Mesothelial cell of epicardium (in vitro differentiated cells): ENCODE measurements at regions not wholly inside any gene's neighbourhood (a gene's known extent, or its start where the extent isn't known, plus 50 kb on each side); places are given as distances from the start of the nearest gene placed in this dataset.

ENCODE experiments used
- DNase-seq, 2 experiments: peaks; one replicate each; pipeline ENCODE4 v3.0.0; 2021; ENCODE audit warnings: low spot score in 2 of 2; ENCODE audit not compliant: unreplicated experiment in 2 of 2
- H3K27ac Mint-ChIP-seq: 2 replicates; pipeline ENCODE4 v1.8.0; 2021; ENCODE audit warnings: mixed read lengths
- H3K27me3 Mint-ChIP-seq: 2 replicates; pipeline ENCODE4 v1.8.0; 2021; ENCODE audit warnings: low read depth, mixed read lengths
- H3K36me3 Mint-ChIP-seq: 2 replicates; pipeline ENCODE4 v1.8.0; 2021; ENCODE audit warnings: mixed read lengths
- H3K4me1 Mint-ChIP-seq: 2 replicates; pipeline ENCODE4 v1.8.0; 2021; ENCODE audit warnings: mixed read lengths
- H3K4me3 Mint-ChIP-seq: 2 replicates; pipeline ENCODE4 v1.8.0; 2021; ENCODE audit warnings: mild to moderate bottlenecking, moderate library complexity, mixed read lengths
- H3K9me3 Mint-ChIP-seq: 2 replicates; pipeline ENCODE4 v1.8.0; 2021; ENCODE audit warnings: mixed read lengths
- TF ChIP-seq, protein P1 (sequence below): fragments of 200-600 bp; sonication (generic); IDR thresholded peaks from one replicate; pipeline ENCODE4 v1.5.0; 2021; ENCODE audit warnings: antibody characterized with exemption; ENCODE audit not compliant: unreplicated experiment

GRCh38 chr16:82497139-82497538, 129.6 kb upstream of the CDH13 start:
- peaks cover 18% of the 10 kb centered on the region for H3K27me3 Mint-ChIP-seq
- no peaks in the 10 kb centered on the region for H3K4me1 Mint-ChIP-seq
- TF ChIP-seq, protein P1, sequence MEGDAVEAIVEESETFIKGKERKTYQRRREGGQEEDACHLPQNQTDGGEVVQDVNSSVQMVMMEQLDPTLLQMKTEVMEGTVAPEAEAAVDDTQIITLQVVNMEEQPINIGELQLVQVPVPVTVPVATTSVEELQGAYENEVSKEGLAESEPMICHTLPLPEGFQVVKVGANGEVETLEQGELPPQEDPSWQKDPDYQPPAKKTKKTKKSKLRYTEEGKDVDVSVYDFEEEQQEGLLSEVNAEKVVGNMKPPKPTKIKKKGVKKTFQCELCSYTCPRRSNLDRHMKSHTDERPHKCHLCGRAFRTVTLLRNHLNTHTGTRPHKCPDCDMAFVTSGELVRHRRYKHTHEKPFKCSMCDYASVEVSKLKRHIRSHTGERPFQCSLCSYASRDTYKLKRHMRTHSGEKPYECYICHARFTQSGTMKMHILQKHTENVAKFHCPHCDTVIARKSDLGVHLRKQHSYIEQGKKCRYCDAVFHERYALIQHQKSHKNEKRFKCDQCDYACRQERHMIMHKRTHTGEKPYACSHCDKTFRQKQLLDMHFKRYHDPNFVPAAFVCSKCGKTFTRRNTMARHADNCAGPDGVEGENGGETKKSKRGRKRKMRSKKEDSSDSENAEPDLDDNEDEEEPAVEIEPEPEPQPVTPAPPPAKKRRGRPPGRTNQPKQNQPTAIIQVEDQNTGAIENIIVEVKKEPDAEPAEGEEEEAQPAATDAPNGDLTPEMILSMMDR, result no peak
- H3K36me3 Mint-ChIP-seq, result no peaks in the 10 kb centered on the region
- no peak overlapping the region for H3K27ac Mint-ChIP-seq
- no peak for DNase-seq
- H3K4me3 Mint-ChIP-seq, result no peak overlapping the region
- H3K9me3 Mint-ChIP-seq, result no peaks in the 10 kb centered on the region

DNA sequence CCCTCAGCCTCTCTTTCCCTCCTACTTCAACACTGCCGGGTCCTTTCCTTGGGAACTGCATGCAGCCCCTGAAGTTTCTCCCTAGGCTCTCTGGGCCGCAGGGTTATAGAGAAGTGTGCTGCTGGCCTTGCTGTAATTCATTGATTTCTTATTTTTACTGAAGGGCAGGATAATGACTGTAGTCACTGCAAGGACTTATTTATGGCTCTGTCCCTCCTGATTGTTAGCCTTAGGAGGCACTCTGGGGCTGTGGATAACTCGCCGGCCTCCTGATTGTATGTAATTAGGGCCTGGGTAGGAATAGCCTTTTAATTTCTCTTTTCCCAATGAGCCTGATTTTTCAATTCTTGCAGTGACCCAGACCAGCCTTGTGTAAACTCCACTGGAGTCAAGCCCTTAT, 138.3 kb upstream of the CDH13 start:
- Mint-ChIP-seq H3K9me3 (no peaks in the 10 kb centered on the region), H3K4me1 (no peaks in the 10 kb centered on the region), H3K27me3 (peaks cover 49% of the 10 kb centered on the region), H3K27ac (no peak overlapping the region), H3K4me3 (no peak overlapping the region), H3K36me3 (no peaks in the 10 kb centered on the region)
- DNase-seq, result no peak
- TF ChIP-seq, protein P1, result no peak

DNA sequence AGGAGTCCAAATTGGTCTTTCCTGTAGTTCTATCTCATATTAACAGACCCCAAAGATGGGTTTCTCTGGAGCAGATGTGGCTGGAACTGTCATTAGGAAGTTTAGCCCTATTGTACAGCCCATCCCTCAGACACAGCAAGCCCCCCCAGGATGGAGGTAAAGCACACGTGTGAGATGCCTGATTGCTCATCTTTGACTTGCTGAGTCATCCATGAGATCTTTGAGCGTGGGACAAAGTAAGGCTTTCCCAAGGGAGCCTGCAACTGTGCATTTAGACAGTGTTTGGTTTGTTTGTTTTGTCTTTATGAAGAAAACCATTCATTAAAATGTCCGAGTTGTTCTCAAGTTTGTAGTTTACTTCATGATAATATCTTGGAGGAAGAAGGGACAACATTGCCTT, 145.3 kb upstream of the CDH13 start:
- H3K27me3 Mint-ChIP-seq, result peaks cover 67% of the 10 kb centered on the region
- H3K9me3 Mint-ChIP-seq, result no peaks in the 10 kb centered on the region
- H3K36me3 Mint-ChIP-seq, result no peaks in the 10 kb centered on the region
- no peak for DNase-seq
- no peak overlapping the region for H3K27ac Mint-ChIP-seq
- TF ChIP-seq, protein P1, result no peak
- no peaks in the 10 kb centered on the region for H3K4me1 Mint-ChIP-seq
- no peak overlapping the region for H3K4me3 Mint-ChIP-seq

DNA sequence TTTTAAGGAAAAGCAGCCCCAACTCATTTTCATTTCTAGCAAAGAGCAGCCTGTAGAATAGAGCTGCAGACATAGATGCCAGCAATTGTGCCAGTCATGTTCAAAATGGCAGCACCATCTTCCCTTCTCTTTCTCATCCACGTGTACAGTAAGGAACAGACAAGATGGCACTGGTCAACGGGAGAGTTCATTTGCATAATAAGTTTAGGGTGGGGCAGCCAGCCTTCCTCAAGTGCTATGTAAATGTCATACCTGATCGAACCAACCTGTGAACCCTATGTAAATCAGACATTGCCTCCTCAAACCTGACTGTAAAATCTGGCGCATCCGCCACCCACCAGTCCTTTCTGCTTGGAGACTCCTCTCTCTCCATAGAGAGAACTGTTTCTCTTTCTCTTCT, 150.0 kb upstream of the CDH13 start:
- Mint-ChIP-seq H3K4me3 (no peak overlapping the region), H3K9me3 (no peaks in the 10 kb centered on the region), H3K36me3 (no peaks in the 10 kb centered on the region), H3K4me1 (no peaks in the 10 kb centered on the region), H3K27me3 (peaks cover 78% of the 10 kb centered on the region), H3K27ac (no peak overlapping the region)
- TF ChIP-seq, protein P1, result no peak
- DNase-seq, result no peak

GRCh38 chr16:82470620-82471152, 156.1 kb upstream of the CDH13 start:
- Mint-ChIP-seq H3K4me1 (no peaks in the 10 kb centered on the region), H3K27me3 (peaks cover 51% of the 10 kb centered on the region), H3K27ac (no peak overlapping the region), H3K9me3 (no peaks in the 10 kb centered on the region), H3K4me3 (no peak overlapping the region), H3K36me3 (no peaks in the 10 kb centered on the region)
- DNase-seq, result no peak
- TF ChIP-seq, protein P1, result no peak

GRCh38 chr16:82470016-82470415, 156.8 kb upstream of the CDH13 start:
- no peak overlapping the region for H3K4me3 Mint-ChIP-seq
- H3K27ac Mint-ChIP-seq, result no peak overlapping the region
- H3K4me1 Mint-ChIP-seq, result no peaks in the 10 kb centered on the region
- H3K27me3 Mint-ChIP-seq, result peaks cover 50% of the 10 kb centered on the region
- TF ChIP-seq, protein P1, result no peak
- no peaks in the 10 kb centered on the region for H3K9me3 Mint-ChIP-seq
- no peaks in the 10 kb centered on the region for H3K36me3 Mint-ChIP-seq
- DNase-seq, result no peak
